ENCODE measurements at regions not wholly inside any gene's neighbourhood (a gene's known extent, or its start where the extent isn't known, plus 50 kb on each side); places are given as distances from the start of the nearest gene placed in this dataset.

GRCh38 chr1:94355485-94355980, 62.7 kb upstream of the ABCD3 start:
- TF ChIP-seq CTCF (IDR thresholded peaks at IDR 0.05; ENCODE audit: insufficient read depth, low read length, poor library complexity, severe bottlenecking): no peak
- no peak for TF ChIP-seq EZH2phosphoT487 (conservative IDR thresholded peaks at IDR 0.05; ENCODE audit: low read length)
